Smooth muscle cell (in vitro differentiated cells): ENCODE measurements at regions not wholly inside any gene's neighbourhood (a gene's known extent, or its start where the extent isn't known, plus 50 kb on each side); places are given as distances from the start of the nearest gene placed in this dataset.

Source experiments
- DNase-seq: peaks from one replicate; lab custom pipeline; 2025; ENCODE audit not compliant: unreplicated experiment; lab: John Stamatoyannopoulos, UW
- H2AFZ ChIP-seq: fragments of 200-600 bp; sonication (generic); 2 replicates; pipeline ENCODE4 v1.6.0; 2016; ENCODE audit warnings: antibody characterized with exemption, low read depth, mild to moderate bottlenecking
- H3F3A ChIP-seq: fragments of 200-600 bp; sonication (generic); 2 replicates; pipeline ENCODE4 v1.6.0; 2017; ENCODE audit warnings: antibody characterized with exemption, low read depth
- H3K27ac ChIP-seq: fragments of 200-600 bp; sonication (generic); 2 replicates; pipeline ENCODE4 v1.5.1; 2016; ENCODE audit warnings: low read depth, mild to moderate bottlenecking
- H3K27me3 ChIP-seq: fragments of 200-600 bp; sonication (generic); 2 replicates; pipeline ENCODE4 v1.6.1; 2016; ENCODE audit warnings: low read depth, mild to moderate bottlenecking
- H3K36me3 ChIP-seq: fragments of 200-600 bp; sonication (generic); 2 replicates; pipeline ENCODE4 v1.5.1; 2016; ENCODE audit warnings: low read depth
- H3K4me1 ChIP-seq: fragments of 200-600 bp; sonication (generic); 2 replicates; pipeline ENCODE4 v1.5.1; 2016; ENCODE audit warnings: low read depth
- H3K4me2 ChIP-seq: fragments of 200-600 bp; sonication (generic); 2 replicates; pipeline ENCODE4 v1.6.0; 2016; ENCODE audit warnings: mild to moderate bottlenecking
- H3K4me3 ChIP-seq: fragments of 200-600 bp; sonication (generic); 2 replicates; pipeline ENCODE4 v1.5.1; 2016; ENCODE audit warnings: mild to moderate bottlenecking
- H3K79me2 ChIP-seq: fragments of 200-600 bp; sonication (generic); 2 replicates; pipeline ENCODE4 v1.6.0; 2016; ENCODE audit warnings: low read depth, mild to moderate bottlenecking
- H3K9ac ChIP-seq: fragments of 200-600 bp; sonication (generic); 2 replicates; pipeline ENCODE4 v1.6.0; 2016; ENCODE audit warnings: low read depth
- H3K9me3 ChIP-seq: fragments of 200-600 bp; sonication (generic); replicated peaks from 2 replicates; pipeline ENCODE4 v1.5.1; 2016; ENCODE audit warnings: low read depth
- H4K20me1 ChIP-seq: fragments of 200-600 bp; sonication (generic); 2 replicates; pipeline ENCODE4 v1.6.0; 2016; ENCODE audit warnings: low read depth
- CTCF ChIP-seq: fragments of 200-600 bp; sonication (generic); IDR thresholded peaks from 2 replicates; pipeline ENCODE4 v1.5.1; 2017; ENCODE audit warnings: borderline replicate concordance, mild to moderate bottlenecking, antibody characterized with exemption; ENCODE audit not compliant: insufficient read depth, poor library complexity, severe bottlenecking
- WGBS: methylation state at CpG from one replicate; pipeline ENCODE4 v1.1.7; 2016; ENCODE audit warnings: low lambda C conversion rate; 5-methylcytosine and 5-hydroxymethylcytosine counted together

GRCh38 chr7:52615021-52615695 is 420.3 kb upstream of the POM121L12 start:
- H3K4me3 ChIP-seq: no peak overlapping the region
- H3K79me2 ChIP-seq: no peaks in the 10 kb centered on the region
- DNase-seq: no peak
- H3K4me1 ChIP-seq: no peaks in the 10 kb centered on the region
- no peaks in the 10 kb centered on the region for H3K36me3 ChIP-seq
- no peaks in the 10 kb centered on the region for H3K9me3 ChIP-seq
- WGBS: 90% methylated on average over 2 of the region's 2 CpGs
- H3K27ac ChIP-seq: no peak overlapping the region
- H3F3A ChIP-seq: no peaks in the 10 kb centered on the region
- no peaks in the 10 kb centered on the region for H4K20me1 ChIP-seq
- H3K4me2 ChIP-seq: no peak overlapping the region
- H3K27me3 ChIP-seq: no peaks in the 10 kb centered on the region
- no peak overlapping the region for H3K9ac ChIP-seq
- no peak overlapping the region for H2AFZ ChIP-seq
- TF ChIP-seq CTCF: no peak

GRCh38 chr7:52609511-52609910 is 425.9 kb upstream of the POM121L12 start:
- TF ChIP-seq CTCF: no peak
- WGBS: 97% methylated on average over 6 of the region's 6 CpGs
- H2AFZ ChIP-seq: no peak overlapping the region

GRCh38 chr7:52592698-52593097 is 442.7 kb upstream of the POM121L12 start:
- Histone ChIP-seq H3K4me2 (no peak overlapping the region), H3K4me1 (no peaks in the 10 kb centered on the region), H3F3A (no peaks in the 10 kb centered on the region), H3K9me3 (no peaks in the 10 kb centered on the region), H3K4me3 (no peak overlapping the region), H3K9ac (no peak overlapping the region), H3K79me2 (no peaks in the 10 kb centered on the region), H3K27me3 (no peaks in the 10 kb centered on the region), H3K36me3 (no peaks in the 10 kb centered on the region), H4K20me1 (no peaks in the 10 kb centered on the region), H2AFZ (no peak overlapping the region), H3K27ac (no peak overlapping the region)
- no peak for DNase-seq
- TF ChIP-seq CTCF: no peak
- whole genome bisulfite sequencing: 85% methylated on average over 3 of the region's 3 CpGs

More at GRCh38 chr7:52609511-52609910, 425.9 kb upstream of the POM121L12 start:
- no peaks in the 10 kb centered on the region for H3K79me2 ChIP-seq
- no peaks in the 10 kb centered on the region for H4K20me1 ChIP-seq
- no peak overlapping the region for H3K27ac ChIP-seq
- H3F3A ChIP-seq: no peaks in the 10 kb centered on the region
- H3K9me3 ChIP-seq: no peaks in the 10 kb centered on the region
- H3K4me1 ChIP-seq: no peaks in the 10 kb centered on the region
- no peak overlapping the region for H3K4me3 ChIP-seq
- H3K36me3 ChIP-seq: no peaks in the 10 kb centered on the region
- no peak for DNase-seq
- H3K27me3 ChIP-seq: no peaks in the 10 kb centered on the region
- no peak overlapping the region for H3K9ac ChIP-seq
- no peak overlapping the region for H3K4me2 ChIP-seq

GRCh38 chr7:52586704-52587103 is 448.7 kb upstream of the POM121L12 start:
- no peak for TF ChIP-seq CTCF
- no peak overlapping the region for H3K4me2 ChIP-seq
- H3K79me2 ChIP-seq: no peaks in the 10 kb centered on the region
- no peak overlapping the region for H3K9ac ChIP-seq
- H3K27ac ChIP-seq: no peak overlapping the region
- peaks cover 9% of the 10 kb centered on the region for H3K4me1 ChIP-seq
- peaks cover 3% of the 10 kb centered on the region for H3K36me3 ChIP-seq
- H3K4me3 ChIP-seq: no peak overlapping the region
- no peak overlapping the region for H2AFZ ChIP-seq
- H4K20me1 ChIP-seq: no peaks in the 10 kb centered on the region
- 23% methylated on average over 4 of the region's 4 CpGs for WGBS
- DNase-seq: no peak
- H3K9me3 ChIP-seq: no peaks in the 10 kb centered on the region
- H3F3A ChIP-seq: no peaks in the 10 kb centered on the region
- no peaks in the 10 kb centered on the region for H3K27me3 ChIP-seq
